ENCODE measurements at regions not wholly inside any gene's neighbourhood (a gene's known extent, or its start where the extent isn't known, plus 50 kb on each side); places are given as distances from the start of the nearest gene placed in this dataset.

GRCh38 chr2:133937669-133938068 lies 316.2 kb upstream of the MGAT5 start:
- WGBS = 85% methylated on average over 7 of the region's 7 CpGs
- H3K4me3 ChIP-seq (ENCODE audit: low read length in 2 of 2) = no peak overlapping the region
- no peak for DNase-seq (ENCODE audit: low read depth in 6 of 9, low spot score in 9 of 9)

GRCh38 chr2:133940134-133940533 lies 313.7 kb upstream of the MGAT5 start:
- DNase-seq (ENCODE audit: low read depth in 6 of 9, low spot score in 9 of 9) = no peak
- H3K27me3 ChIP-seq (ENCODE audit: control insufficient read depth in 2 of 2, insufficient read depth in 1 of 2, low read length in 1 of 2) = no peaks in the 10 kb centered on the region
- H3K9me3 ChIP-seq (ENCODE audit: control insufficient read depth in 2 of 2, insufficient read depth in 1 of 2, low read length in 1 of 2) = no peaks in the 10 kb centered on the region
- no peaks in the 10 kb centered on the region for H3K36me3 ChIP-seq (ENCODE audit: control insufficient read depth in 2 of 2, insufficient read depth in 2 of 2, low read length in 1 of 2)
- no peak overlapping the region for H3K27ac ChIP-seq (ENCODE audit: low read depth in 1 of 2, low read length in 1 of 2)
- no peaks in the 10 kb centered on the region for H3K4me1 ChIP-seq (ENCODE audit: control insufficient read depth in 2 of 2, insufficient read depth in 2 of 2, low read length in 2 of 2)
- no peak overlapping the region for H3K4me3 ChIP-seq (ENCODE audit: low read length in 2 of 2)

More at GRCh38 chr2:133937669-133938068, 316.2 kb upstream of the MGAT5 start:
- Histone ChIP-seq H3K27ac (ENCODE audit: low read depth in 1 of 2, low read length in 1 of 2) (no peak overlapping the region), H3K9me3 (ENCODE audit: control insufficient read depth in 2 of 2, insufficient read depth in 1 of 2, low read length in 1 of 2) (no peaks in the 10 kb centered on the region), H3K4me1 (ENCODE audit: control insufficient read depth in 2 of 2, insufficient read depth in 2 of 2, low read length in 2 of 2) (no peaks in the 10 kb centered on the region), H3K36me3 (ENCODE audit: control insufficient read depth in 2 of 2, insufficient read depth in 2 of 2, low read length in 1 of 2) (no peaks in the 10 kb centered on the region), H3K27me3 (ENCODE audit: control insufficient read depth in 2 of 2, insufficient read depth in 1 of 2, low read length in 1 of 2) (no peaks in the 10 kb centered on the region)

GRCh38 chr2:133941666-133942065 lies 312.2 kb upstream of the MGAT5 start:
- no peak overlapping the region for H3K27ac ChIP-seq (ENCODE audit: low read depth in 1 of 2, low read length in 1 of 2)
- no peak for DNase-seq (ENCODE audit: low read depth in 6 of 9, low spot score in 9 of 9)
- 37% methylated on average over 2 of the region's 2 CpGs for WGBS
- H3K9me3 ChIP-seq (ENCODE audit: control insufficient read depth in 2 of 2, insufficient read depth in 1 of 2, low read length in 1 of 2) = no peaks in the 10 kb centered on the region
- no peak overlapping the region for H3K4me3 ChIP-seq (ENCODE audit: low read length in 2 of 2)
- H3K4me1 ChIP-seq (ENCODE audit: control insufficient read depth in 2 of 2, insufficient read depth in 2 of 2, low read length in 2 of 2) = no peaks in the 10 kb centered on the region
- H3K27me3 ChIP-seq (ENCODE audit: control insufficient read depth in 2 of 2, insufficient read depth in 1 of 2, low read length in 1 of 2) = no peaks in the 10 kb centered on the region
- no peaks in the 10 kb centered on the region for H3K36me3 ChIP-seq (ENCODE audit: control insufficient read depth in 2 of 2, insufficient read depth in 2 of 2, low read length in 1 of 2)

- H3K9me3 ChIP-seq (ENCODE audit: control insufficient read depth in 2 of 2, insufficient read depth in 1 of 2, low read length in 1 of 2) = no peaks in the 10 kb centered on the region
- no peak overlapping the region for H3K27ac ChIP-seq (ENCODE audit: low read depth in 1 of 2, low read length in 1 of 2)
- no peak for DNase-seq (ENCODE audit: low read depth in 6 of 9, low spot score in 9 of 9)
- H3K4me3 ChIP-seq (ENCODE audit: low read length in 2 of 2) = no peak overlapping the region
- no peaks in the 10 kb centered on the region for H3K4me1 ChIP-seq (ENCODE audit: control insufficient read depth in 2 of 2, insufficient read depth in 2 of 2, low read length in 2 of 2)
- no peaks in the 10 kb centered on the region for H3K27me3 ChIP-seq (ENCODE audit: control insufficient read depth in 2 of 2, insufficient read depth in 1 of 2, low read length in 1 of 2)
- H3K36me3 ChIP-seq (ENCODE audit: control insufficient read depth in 2 of 2, insufficient read depth in 2 of 2, low read length in 1 of 2) = no peaks in the 10 kb centered on the region
- 90% methylated on average over 1 of the region's 1 CpG for WGBS
Measured at GRCh38 chr2:133942398-133942797, 311.5 kb upstream of the MGAT5 start.

GRCh38 chr2:133943108-133943507 lies 310.8 kb upstream of the MGAT5 start:
- 85% methylated on average over 5 of the region's 5 CpGs for WGBS
- Histone ChIP-seq H3K27ac (ENCODE audit: low read depth in 1 of 2, low read length in 1 of 2) (no peak overlapping the region), H3K4me1 (ENCODE audit: control insufficient read depth in 2 of 2, insufficient read depth in 2 of 2, low read length in 2 of 2) (no peaks in the 10 kb centered on the region), H3K4me3 (ENCODE audit: low read length in 2 of 2) (no peak overlapping the region), H3K36me3 (ENCODE audit: control insufficient read depth in 2 of 2, insufficient read depth in 2 of 2, low read length in 1 of 2) (no peaks in the 10 kb centered on the region), H3K9me3 (ENCODE audit: control insufficient read depth in 2 of 2, insufficient read depth in 1 of 2, low read length in 1 of 2) (no peaks in the 10 kb centered on the region), H3K27me3 (ENCODE audit: control insufficient read depth in 2 of 2, insufficient read depth in 1 of 2, low read length in 1 of 2) (no peaks in the 10 kb centered on the region)
- no peak for DNase-seq (ENCODE audit: low read depth in 6 of 9, low spot score in 9 of 9)

GRCh38 chr2:133945089-133945488 lies 308.8 kb upstream of the MGAT5 start:
- Histone ChIP-seq H3K4me3 (ENCODE audit: low read length in 2 of 2) (no peak overlapping the region), H3K36me3 (ENCODE audit: control insufficient read depth in 2 of 2, insufficient read depth in 2 of 2, low read length in 1 of 2) (no peaks in the 10 kb centered on the region)
- 73% methylated on average over 3 of the region's 3 CpGs for WGBS

GRCh38 chr2:133947057-133947456 lies 306.8 kb upstream of the MGAT5 start:
- DNase-seq (ENCODE audit: low read depth in 6 of 9, low spot score in 9 of 9) = no peak
- Histone ChIP-seq H3K36me3 (ENCODE audit: control insufficient read depth in 2 of 2, insufficient read depth in 2 of 2, low read length in 1 of 2) (no peaks in the 10 kb centered on the region), H3K27ac (ENCODE audit: low read depth in 1 of 2, low read length in 1 of 2) (no peak overlapping the region), H3K4me3 (ENCODE audit: low read length in 2 of 2) (no peak overlapping the region), H3K9me3 (ENCODE audit: control insufficient read depth in 2 of 2, insufficient read depth in 1 of 2, low read length in 1 of 2) (no peaks in the 10 kb centered on the region), H3K27me3 (ENCODE audit: control insufficient read depth in 2 of 2, insufficient read depth in 1 of 2, low read length in 1 of 2) (no peaks in the 10 kb centered on the region), H3K4me1 (ENCODE audit: control insufficient read depth in 2 of 2, insufficient read depth in 2 of 2, low read length in 2 of 2) (no peaks in the 10 kb centered on the region)
- WGBS = 100% methylated on average over 1 of the region's 1 CpG

More at GRCh38 chr2:133945089-133945488, 308.8 kb upstream of the MGAT5 start:
- H3K9me3 ChIP-seq (ENCODE audit: control insufficient read depth in 2 of 2, insufficient read depth in 1 of 2, low read length in 1 of 2) = no peaks in the 10 kb centered on the region
- no peak overlapping the region for H3K27ac ChIP-seq (ENCODE audit: low read depth in 1 of 2, low read length in 1 of 2)
- H3K4me1 ChIP-seq (ENCODE audit: control insufficient read depth in 2 of 2, insufficient read depth in 2 of 2, low read length in 2 of 2) = no peaks in the 10 kb centered on the region
- H3K27me3 ChIP-seq (ENCODE audit: control insufficient read depth in 2 of 2, insufficient read depth in 1 of 2, low read length in 1 of 2) = no peaks in the 10 kb centered on the region
- DNase-seq (ENCODE audit: low read depth in 6 of 9, low spot score in 9 of 9) = no peak

GRCh38 chr2:133948610-133949290 lies 305.1 kb upstream of the MGAT5 start:
- Histone ChIP-seq H3K36me3 (ENCODE audit: control insufficient read depth in 2 of 2, insufficient read depth in 2 of 2, low read length in 1 of 2) (no peaks in the 10 kb centered on the region), H3K4me3 (ENCODE audit: low read length in 2 of 2) (no peak overlapping the region), H3K9me3 (ENCODE audit: control insufficient read depth in 2 of 2, insufficient read depth in 1 of 2, low read length in 1 of 2) (no peaks in the 10 kb centered on the region), H3K27ac (ENCODE audit: low read depth in 1 of 2, low read length in 1 of 2) (no peak overlapping the region), H3K4me1 (ENCODE audit: control insufficient read depth in 2 of 2, insufficient read depth in 2 of 2, low read length in 2 of 2) (no peaks in the 10 kb centered on the region), H3K27me3 (ENCODE audit: control insufficient read depth in 2 of 2, insufficient read depth in 1 of 2, low read length in 1 of 2) (no peaks in the 10 kb centered on the region)
- DNase-seq (ENCODE audit: low read depth in 6 of 9, low spot score in 9 of 9) = no peak
- WGBS = 65% methylated on average over 2 of the region's 2 CpGs

GRCh38 chr2:133949595-133949994 lies 304.3 kb upstream of the MGAT5 start:
- Histone ChIP-seq H3K27ac (ENCODE audit: low read depth in 1 of 2, low read length in 1 of 2) (no peak overlapping the region), H3K27me3 (ENCODE audit: control insufficient read depth in 2 of 2, insufficient read depth in 1 of 2, low read length in 1 of 2) (no peaks in the 10 kb centered on the region), H3K4me1 (ENCODE audit: control insufficient read depth in 2 of 2, insufficient read depth in 2 of 2, low read length in 2 of 2) (no peaks in the 10 kb centered on the region), H3K36me3 (ENCODE audit: control insufficient read depth in 2 of 2, insufficient read depth in 2 of 2, low read length in 1 of 2) (no peaks in the 10 kb centered on the region), H3K4me3 (ENCODE audit: low read length in 2 of 2) (no peak overlapping the region), H3K9me3 (ENCODE audit: control insufficient read depth in 2 of 2, insufficient read depth in 1 of 2, low read length in 1 of 2) (no peaks in the 10 kb centered on the region)
- no peak for DNase-seq (ENCODE audit: low read depth in 6 of 9, low spot score in 9 of 9)
- WGBS = 96% methylated on average over 3 of the region's 3 CpGs
